Tibial nerve (tissue), 4 donors: ENCODE measurements at regions not wholly inside any gene's neighbourhood (a gene's known extent, or its start where the extent isn't known, plus 50 kb on each side); places are given as distances from the start of the nearest gene placed in this dataset.

Experiments
- DNase-seq, 2 donors: peaks; one replicate each; pipeline ENCODE4 v3.0.0-alpha.2; 2019; ENCODE audit warnings: low spot score in 2 of 2
- H3K27ac ChIP-seq, 4 donors: fragments of 200-600 bp; sonication (generic) in 3 of 4; one replicate each; pipeline ENCODE4 v1.5.1; 2017 to 2019; ENCODE audit warnings: mild to moderate bottlenecking in 1 of 4
- H3K27me3 ChIP-seq, 2 donors: fragments of 200-600 bp; sonication (generic) in 1 of 2; one replicate each; pipeline versions ENCODE4 v1.5.1 to v1.6.0; 2017 to 2019
- H3K36me3 ChIP-seq, 3 donors: fragments of 200-600 bp; sonication (generic); one replicate each; pipeline ENCODE4 v1.5.1; 2018 to 2019
- H3K4me1 ChIP-seq, 4 donors: fragments of 200-600 bp; sonication (generic) in 3 of 4; one replicate each; pipeline ENCODE4 v1.5.1; 2017 to 2019
- H3K4me3 ChIP-seq, 4 donors: fragments of 200-600 bp; sonication (generic) in 3 of 4; one replicate each; pipeline ENCODE4 v1.5.1; 2017 to 2019; ENCODE audit warnings: mild to moderate bottlenecking in 1 of 4, moderate library complexity in 1 of 4
- H3K9me3 ChIP-seq, 4 donors: fragments of 200-600 bp; sonication (generic) in 3 of 4; one replicate each; pipeline ENCODE4 v1.5.1; 2017 to 2019
- CTCF ChIP-seq, 5 experiments: fragments of 200-600 bp in 3 of 5; fragments of 450-650 bp in 2 of 5; sonication (generic) in 3 of 5; IDR thresholded peaks; one replicate each; pipeline ENCODE4 v1.5.1; 2016 to 2019; ENCODE audit warnings: antibody characterized with exemption in 5 of 5, mild to moderate bottlenecking in 3 of 5, moderate library complexity in 2 of 5
- EP300 ChIP-seq, 2 donors: sonication (generic); formaldehyde crosslinking; IDR thresholded peaks; one replicate each; pipeline ENCODE4 v1.6.1; 2017; ENCODE audit warnings: antibody characterized with exemption in 2 of 2, mild to moderate bottlenecking in 1 of 2
- POLR2A ChIP-seq, 2 donors: fragments of 450-650 bp; IDR thresholded peaks; one replicate each; pipeline ENCODE4 v1.6.1; 2017; ENCODE audit warnings: antibody characterized with exemption in 2 of 2, mild to moderate bottlenecking in 2 of 2, moderate library complexity in 2 of 2
- WGBS, 2 donors: methylation state at CpG; one replicate each; pipeline ENCODE4 v1.1.5; 2018; 5-methylcytosine and 5-hydroxymethylcytosine counted together

DNA sequence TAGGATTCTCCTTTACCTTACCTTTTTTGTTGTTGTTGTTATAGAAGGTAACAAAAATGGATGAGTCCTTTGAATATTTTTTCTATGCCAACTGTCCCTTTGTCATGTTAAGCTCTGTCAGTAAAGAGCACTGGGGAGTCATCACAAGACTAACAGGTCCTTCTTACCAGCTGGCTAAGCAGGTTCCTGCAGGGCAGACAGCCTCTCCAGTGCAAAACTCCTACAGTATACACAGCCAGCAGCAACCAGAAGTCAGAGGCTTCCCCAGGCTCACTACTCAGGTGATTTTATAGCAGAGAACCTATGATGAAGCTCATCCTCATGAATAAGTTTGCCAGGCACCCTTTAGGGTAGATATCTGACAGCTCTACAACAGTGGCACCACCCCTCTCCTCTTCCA, 271.1 kb downstream of the RERGL start:
- Histone ChIP-seq H3K4me3 (no peak overlapping the region), H3K9me3 (peaks cover 0 to 15% (median 0%) of the 10 kb centered on the region in 4 donors), H3K4me1 (no peaks in the 10 kb centered on the region), H3K27me3 (no peaks in the 10 kb centered on the region), H3K27ac (no peak overlapping the region), H3K36me3 (no peaks in the 10 kb centered on the region)
- no peak for TF ChIP-seq EP300 (IDR thresholded peaks at IDR 0.05)
- no peak for TF ChIP-seq POLR2A (IDR thresholded peaks at IDR 0.05)
- TF ChIP-seq CTCF (IDR thresholded peaks at IDR 0.05), result no peak
- DNase-seq, result no peak

- H3K4me3 ChIP-seq, result no peak overlapping the region
- no peaks in the 10 kb centered on the region for H3K27me3 ChIP-seq
- peaks cover 0 to 36% (median 0%) of the 10 kb centered on the region in 4 donors for H3K9me3 ChIP-seq
- DNase-seq, result no peak
- no peaks in the 10 kb centered on the region for H3K36me3 ChIP-seq
- H3K27ac ChIP-seq, result no peak overlapping the region
- WGBS, 2 donors, result 73 to 82% methylated on average over 3 of the region's 3 CpGs
- no peaks in the 10 kb centered on the region for H3K4me1 ChIP-seq
- TF ChIP-seq CTCF (IDR thresholded peaks at IDR 0.05) (no peak), POLR2A (IDR thresholded peaks at IDR 0.05) (no peak), EP300 (IDR thresholded peaks at IDR 0.05) (no peak)
Measured at GRCh38 chr12:17810399-17810798, 279.6 kb downstream of the RERGL start.

DNA sequence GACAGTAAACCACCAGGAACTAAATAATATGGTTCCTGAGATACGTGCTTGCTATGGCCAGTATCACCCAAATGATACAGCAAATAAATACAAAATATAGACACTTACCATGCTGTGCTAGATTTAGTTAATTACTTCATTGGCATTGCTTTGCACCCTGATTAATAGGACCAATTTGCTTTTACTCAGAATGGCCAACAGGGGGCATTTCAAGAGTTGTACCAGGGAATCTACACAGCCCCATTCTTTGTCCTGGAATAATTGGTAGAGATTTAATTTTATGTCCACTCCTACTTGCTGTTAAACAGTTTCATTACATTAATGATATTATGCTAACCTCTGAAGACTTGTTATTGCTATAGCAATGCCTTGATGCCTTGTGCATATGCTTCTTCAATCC, 280.8 kb downstream of the RERGL start:
- Histone ChIP-seq H3K4me1 (no peaks in the 10 kb centered on the region), H3K36me3 (no peaks in the 10 kb centered on the region), H3K4me3 (no peak overlapping the region), H3K27me3 (no peaks in the 10 kb centered on the region), H3K27ac (no peak overlapping the region), H3K9me3 (peaks cover 0 to 30% (median 0%) of the 10 kb centered on the region in 4 donors)
- DNase-seq, result no peak
- no peak for TF ChIP-seq POLR2A (IDR thresholded peaks at IDR 0.05)
- no peak for TF ChIP-seq CTCF (IDR thresholded peaks at IDR 0.05)
- no peak for TF ChIP-seq EP300 (IDR thresholded peaks at IDR 0.05)
- 76 to 82% methylated on average over 1 of the region's 1 CpG for WGBS, 2 donors

- no peaks in the 10 kb centered on the region for H3K36me3 ChIP-seq
- no peak for DNase-seq
- no peaks in the 10 kb centered on the region for H3K27me3 ChIP-seq
- H3K4me1 ChIP-seq, result no peaks in the 10 kb centered on the region
- WGBS, 2 donors, result 78 to 79% methylated on average over 15 of the region's 15 CpGs
- no peak overlapping the region for H3K27ac ChIP-seq
- no peak overlapping the region for H3K4me3 ChIP-seq
- H3K9me3 ChIP-seq, result peaks cover 0 to 16% (median 0%) of the 10 kb centered on the region in 4 donors
- TF ChIP-seq POLR2A (IDR thresholded peaks at IDR 0.05) (no peak), EP300 (IDR thresholded peaks at IDR 0.05) (no peak), CTCF (IDR thresholded peaks at IDR 0.05) (no peak)
Measured at GRCh38 chr12:17802657-17803641, 287.0 kb downstream of the RERGL start.

- Histone ChIP-seq H3K4me3 (no peak overlapping the region), H3K27me3 (no peaks in the 10 kb centered on the region), H3K36me3 (no peaks in the 10 kb centered on the region), H3K9me3 (no peaks in the 10 kb centered on the region), H3K27ac (no peak overlapping the region), H3K4me1 (no peaks in the 10 kb centered on the region)
- TF ChIP-seq EP300 (IDR thresholded peaks at IDR 0.05) (no peak), POLR2A (IDR thresholded peaks at IDR 0.05) (no peak), CTCF (IDR thresholded peaks at IDR 0.05) (no peak)
- WGBS, 2 donors, result 27 to 29% methylated on average over 2 of the region's 2 CpGs
- no peak for DNase-seq
Measured at GRCh38 chr12:17793854-17794253, 296.1 kb downstream of the RERGL start.
